ENCODE measurements at regions not wholly inside any gene's neighbourhood (a gene's known extent, or its start where the extent isn't known, plus 50 kb on each side); places are given as distances from the start of the nearest gene placed in this dataset.

- TF ChIP-seq EP300 (IDR thresholded peaks at IDR 0.05) (no peak), CTCF (IDR thresholded peaks at IDR 0.05) (no peak)
Observed at GRCh38 chr14:82915381-82915780, 1381.7 kb upstream of the SEL1L start.

Measured in sigmoid colon (tissue), 4 donors.